ENCODE measurements at regions not wholly inside any gene's neighbourhood (a gene's known extent, or its start where the extent isn't known, plus 50 kb on each side); places are given as distances from the start of the nearest gene placed in this dataset.
"Not testable (repeated sequence)": the region's sequence is repeated elsewhere in the genome, so short reads cannot be mapped to it uniquely, and the experiment has no call there.

DNA sequence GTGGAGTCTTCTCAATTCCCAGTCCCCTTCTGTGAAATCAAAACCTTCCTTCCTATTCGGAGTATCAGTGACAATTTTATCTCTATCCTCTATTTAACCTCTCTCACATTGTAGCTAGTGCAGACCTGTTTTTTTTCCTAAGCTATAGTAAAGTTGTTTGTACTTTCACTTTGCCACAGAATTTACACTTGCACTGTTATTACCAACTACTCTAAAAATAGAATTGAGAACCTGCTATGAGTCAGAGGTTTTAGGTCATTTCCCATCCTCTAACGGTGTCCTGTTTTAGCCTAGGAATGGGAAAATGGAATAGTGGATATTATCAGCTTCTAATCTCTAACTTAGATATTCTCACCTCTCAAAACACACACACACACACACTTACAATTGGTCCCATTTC lies 862.7 kb downstream of the NCAM2 start:
- no peak for DNase-seq

DNA sequence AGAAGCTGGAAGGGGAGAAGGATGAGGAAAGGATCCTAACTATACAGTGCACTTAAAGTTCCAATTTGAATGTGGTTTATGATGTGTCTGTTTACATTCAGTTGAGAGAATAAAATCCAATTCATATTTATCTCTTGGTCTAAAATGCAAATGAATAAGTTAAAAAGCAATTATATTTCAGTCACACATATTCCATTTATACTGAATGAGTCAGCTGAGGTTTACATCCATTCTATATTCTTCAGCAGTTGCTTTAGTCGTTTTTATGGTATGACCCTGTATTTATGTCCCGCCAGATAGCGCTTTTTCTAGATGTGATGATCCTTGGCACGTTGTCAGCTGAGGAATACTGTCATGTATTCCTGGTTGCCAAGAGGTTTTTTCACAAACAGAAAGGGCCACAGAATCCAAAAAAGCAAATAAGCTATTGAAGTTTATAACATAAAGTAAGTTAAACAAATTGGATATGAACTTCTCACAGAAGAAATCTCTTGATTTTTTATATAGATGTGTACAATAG lies 866.2 kb downstream of the NCAM2 start:
- DNase-seq = no peak

DNA sequence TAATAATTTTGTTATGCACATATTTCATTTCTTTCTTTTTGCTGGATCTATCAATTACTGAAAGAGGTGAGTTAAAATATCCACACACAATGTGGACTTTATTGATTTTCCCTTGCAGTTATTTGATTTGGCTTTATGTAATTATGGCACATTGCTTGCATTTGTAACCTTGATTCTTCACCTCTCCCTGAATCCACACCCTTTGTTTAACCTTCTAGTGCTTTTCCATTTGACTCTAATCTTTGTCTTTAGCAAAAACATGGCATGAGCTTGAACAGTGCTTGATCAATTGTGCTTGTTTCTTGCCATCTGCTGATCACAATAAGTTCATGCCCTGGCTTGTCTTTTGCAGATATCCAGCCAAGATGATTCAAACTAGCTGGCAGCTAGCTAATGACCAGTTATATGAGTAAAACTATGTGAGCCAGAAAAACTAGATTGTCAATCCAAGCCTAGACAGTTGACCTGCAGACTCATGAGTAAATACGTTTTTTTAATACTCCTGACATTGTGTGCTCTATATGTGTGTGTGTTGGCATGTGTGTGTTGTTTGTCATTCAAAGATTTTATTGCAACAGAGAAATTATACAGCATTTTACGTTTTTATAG lies 899.2 kb downstream of the NCAM2 start:
- no peak for DNase-seq

DNA sequence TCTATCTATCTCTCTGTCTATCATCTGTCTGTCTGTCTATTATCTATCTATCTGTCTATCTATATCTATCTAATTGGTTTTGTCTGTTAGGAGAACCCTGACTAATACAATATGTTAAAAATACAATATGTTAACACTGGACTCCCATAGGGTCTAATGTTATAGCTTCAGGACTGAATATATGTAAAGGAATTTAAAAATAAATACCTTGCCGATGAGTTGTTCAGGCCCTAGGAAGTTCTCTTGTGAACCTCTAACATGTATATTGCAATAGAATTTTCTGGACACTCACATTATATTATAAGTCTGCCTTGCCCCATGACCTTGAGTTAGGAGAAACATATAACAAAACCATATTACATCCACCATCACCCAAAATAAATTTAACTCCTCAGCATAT lies 900.6 kb downstream of the NCAM2 start:
- no peak for DNase-seq

DNA sequence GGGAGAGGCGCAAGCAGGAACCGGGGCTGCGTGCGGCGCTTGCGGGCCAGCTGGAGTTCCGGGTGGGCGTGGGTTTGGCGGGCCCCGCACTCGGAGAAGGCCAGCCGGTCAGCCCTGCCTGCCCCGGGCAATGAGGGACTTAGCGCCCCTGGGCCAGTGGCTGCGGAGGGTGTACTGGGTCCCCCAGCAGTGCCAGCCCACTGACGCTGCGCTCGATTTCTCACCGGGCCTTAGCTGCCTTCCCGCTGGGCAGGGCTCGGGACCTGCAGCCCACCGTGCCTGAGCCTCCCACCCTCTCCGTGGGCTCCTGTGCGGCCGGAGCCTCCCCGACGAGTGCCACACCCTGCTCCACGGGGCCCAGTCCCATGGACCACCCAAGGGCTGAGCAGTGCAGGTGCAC lies 904.2 kb downstream of the NCAM2 start:
- DNase-seq = not testable (repeated sequence)

DNA sequence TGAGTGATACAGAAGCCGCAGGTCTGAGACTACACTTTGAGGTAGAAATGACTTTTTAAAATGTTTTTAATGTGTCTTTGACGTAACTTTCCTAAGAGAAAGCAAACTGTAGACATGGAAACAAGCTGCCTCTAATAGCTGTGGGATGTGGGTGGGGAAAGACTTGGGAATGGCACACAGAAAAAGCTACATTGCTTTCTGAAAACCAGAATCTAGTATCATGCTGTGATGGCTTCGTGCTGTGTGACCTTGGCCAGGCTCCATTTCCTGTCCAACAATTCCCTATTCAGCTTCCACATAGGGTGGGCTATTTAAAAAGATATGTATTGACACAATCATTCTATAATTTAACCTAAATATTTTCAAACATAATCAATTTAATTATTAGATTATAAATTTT lies 909.1 kb downstream of the NCAM2 start:
- DNase-seq = no peak

DNA sequence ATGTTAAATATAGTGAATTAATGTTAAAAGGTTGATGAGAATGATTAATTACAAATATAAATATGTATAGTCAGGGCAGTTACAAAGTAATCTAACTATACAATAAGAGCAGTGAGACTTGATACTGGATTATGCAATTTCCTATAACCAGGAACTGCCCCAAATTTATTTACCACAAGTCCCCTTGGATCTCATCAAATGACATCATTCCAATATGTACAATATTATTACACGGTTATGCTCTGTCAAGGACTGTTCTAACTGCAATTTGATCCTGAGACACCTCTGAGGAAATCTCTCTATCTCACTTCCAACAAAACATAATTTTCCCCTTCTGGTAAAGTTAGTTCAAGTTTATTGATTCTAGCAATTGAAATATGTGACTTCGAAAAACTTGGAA lies 917.6 kb downstream of the NCAM2 start:
- no peak for DNase-seq

DNA sequence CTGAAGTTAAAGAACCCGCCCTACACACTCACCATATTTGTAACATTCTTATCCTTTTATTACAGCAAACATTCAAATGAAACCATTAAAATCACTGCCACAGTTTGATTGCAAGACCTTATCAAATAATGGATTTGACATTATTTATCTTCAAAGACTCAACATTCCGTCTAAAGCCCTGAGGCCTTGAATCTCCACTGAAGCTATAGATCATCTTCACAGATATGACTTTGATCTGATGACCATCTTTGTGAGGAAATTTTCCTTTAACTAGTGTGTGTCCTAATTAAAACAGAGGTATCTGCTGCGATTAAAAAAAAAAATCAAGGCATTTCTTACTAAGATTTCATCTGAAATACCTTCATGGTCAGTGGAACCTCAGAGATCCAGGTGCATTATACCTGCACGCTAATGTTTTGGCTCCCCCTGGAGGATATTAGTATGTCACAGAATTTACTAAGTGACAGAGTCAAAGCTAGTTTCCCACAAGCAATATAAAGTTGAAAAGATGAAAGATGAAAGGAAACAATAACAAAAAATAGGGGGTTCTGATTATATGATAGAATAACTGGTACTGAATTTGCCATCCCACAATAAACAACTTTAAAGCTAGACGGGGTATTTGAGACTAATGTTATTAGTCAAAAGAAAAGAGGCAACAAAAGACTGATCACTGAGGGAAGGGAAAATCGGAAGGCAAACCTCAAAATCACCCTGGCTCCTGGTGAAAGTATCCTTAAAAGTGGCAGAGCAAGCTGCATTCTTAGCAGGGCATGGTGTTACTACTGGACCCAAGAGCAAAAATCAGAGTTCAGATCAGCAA lies 923.4 kb downstream of the NCAM2 start:
- no peak for DNase-seq

DNA sequence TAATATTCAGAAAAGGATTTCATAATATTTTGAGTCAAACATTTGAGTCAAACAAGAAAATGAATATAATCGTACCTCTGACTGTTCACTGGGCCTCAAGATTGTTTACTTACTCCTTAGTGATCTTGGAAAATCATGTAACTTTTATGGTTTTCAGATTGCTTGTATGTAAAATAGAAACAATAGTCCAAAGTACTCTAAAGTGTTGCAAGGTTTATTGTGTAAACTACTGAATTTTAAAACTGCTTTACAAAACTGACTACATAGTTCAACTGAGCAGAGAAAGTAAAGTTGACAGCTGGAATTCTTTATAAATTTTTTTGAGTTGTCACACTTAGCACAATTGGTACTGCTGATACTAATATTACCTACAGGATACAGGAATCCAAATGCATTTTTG lies 931.0 kb downstream of the NCAM2 start:
- no peak for DNase-seq

DNA sequence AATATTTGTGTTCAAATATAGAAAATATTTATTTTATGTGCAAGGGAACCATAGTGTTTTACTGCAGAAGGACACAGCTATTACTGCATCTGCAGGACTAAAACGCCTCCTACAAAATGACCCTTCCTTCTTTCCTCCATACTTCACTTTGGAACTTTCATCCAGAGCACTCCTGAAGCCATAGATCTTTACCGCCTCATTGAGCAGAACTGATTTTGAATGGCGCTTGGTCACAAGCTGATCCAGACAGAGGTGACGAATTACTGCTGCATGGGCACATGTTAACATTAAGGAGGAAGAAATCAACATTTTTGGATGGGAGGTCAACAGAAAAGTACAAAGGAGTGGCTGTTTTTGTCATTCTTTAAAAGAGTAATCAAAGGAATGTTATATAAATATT lies 931.6 kb downstream of the NCAM2 start:
- DNase-seq = no peak

DNA sequence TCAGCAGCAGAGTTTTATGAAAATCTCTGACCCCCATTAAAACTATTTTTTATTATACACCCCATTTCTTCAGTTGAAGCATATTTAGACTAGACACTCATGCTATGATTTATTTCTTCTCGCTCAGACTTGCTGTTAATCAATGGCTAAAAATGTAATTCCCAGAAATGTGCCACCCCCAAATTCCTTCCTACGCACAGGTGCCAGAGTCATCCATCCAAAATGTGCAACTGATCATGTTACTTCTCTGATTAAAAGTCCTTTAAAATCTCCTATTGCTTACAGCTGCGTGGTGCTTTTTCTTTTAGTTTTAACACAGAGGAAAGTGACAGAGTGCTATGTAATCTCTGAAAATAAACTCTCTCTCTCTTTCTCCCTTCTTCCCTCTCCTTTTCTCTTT lies 954.4 kb downstream of the NCAM2 start:
- DNase-seq = no peak

DNA sequence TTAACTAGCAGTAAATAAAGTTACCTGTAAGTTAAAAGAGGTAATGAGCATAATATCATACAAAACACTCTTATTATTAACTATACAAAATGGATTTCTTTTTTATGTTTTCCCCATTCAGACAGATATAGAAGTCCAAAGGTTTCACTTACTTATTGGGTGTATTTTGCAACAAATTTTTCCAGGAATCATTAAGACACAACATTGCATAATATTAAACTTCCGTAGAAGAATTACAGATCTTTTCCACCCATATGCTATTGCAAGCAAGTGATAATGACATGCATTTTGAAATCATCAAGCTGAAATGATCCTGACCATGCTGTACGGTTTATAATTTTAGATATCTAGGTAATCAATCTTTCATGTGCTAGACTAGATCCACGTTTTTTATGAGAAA lies 957.0 kb downstream of the NCAM2 start:
- DNase-seq = no peak

DNA sequence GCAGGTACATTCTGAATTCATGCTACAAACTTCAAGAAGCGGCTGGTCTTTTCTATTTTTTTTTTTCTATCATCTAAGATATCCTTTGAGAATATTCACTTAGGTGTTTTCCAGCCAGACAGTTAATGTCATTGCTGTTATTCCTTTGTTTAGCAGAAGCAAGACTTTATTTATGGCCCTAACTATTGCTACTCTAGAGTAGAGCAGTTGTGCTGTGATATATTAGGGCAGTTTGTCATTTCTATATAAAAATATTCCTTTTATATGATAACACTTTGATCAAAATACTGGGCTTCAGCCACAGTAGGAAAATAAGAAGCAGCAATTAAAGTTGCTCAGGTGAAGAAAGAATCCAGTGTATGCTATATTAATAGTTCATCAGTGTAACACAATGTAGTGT lies 959.3 kb downstream of the NCAM2 start:
- DNase-seq = no peak

DNA sequence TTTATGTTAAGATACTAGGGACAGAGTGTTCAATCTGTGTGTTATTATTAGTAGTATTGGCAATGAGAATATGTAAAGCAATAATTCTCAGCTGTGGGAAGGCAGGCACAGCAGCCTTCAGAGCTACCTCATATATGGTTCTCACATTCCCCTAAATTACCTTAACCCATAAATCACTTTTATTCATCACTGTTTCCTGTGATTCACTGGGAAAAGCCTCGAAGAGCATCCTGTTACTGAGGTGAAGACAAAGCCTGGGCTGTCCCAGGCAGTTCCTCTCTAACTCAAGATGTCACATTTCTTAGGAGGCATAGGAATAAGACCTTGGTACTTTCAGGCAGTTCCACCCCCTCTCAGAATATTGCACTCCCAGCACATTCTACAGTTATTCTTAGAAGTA lies 965.7 kb downstream of the NCAM2 start:
- no peak for DNase-seq

DNA sequence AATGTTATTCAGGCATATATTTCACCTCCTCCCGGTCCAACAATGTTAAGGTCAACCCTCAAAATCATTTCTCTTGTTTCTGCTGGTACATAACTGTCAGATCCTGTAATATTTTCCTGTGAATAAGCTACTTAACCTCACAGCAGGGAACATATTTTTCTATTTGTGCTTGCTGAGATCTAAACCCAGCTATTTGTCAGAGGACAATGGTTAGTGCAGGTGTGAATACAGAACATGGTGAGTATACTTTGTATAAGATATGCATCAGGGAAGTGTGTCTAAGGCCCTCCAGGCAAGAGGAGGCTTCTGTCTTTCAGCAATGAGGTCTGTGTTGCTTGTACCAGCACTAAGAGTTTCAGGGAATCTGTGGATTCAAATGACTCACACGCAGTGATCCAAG lies 970.6 kb downstream of the NCAM2 start:
- no peak for DNase-seq

DNA sequence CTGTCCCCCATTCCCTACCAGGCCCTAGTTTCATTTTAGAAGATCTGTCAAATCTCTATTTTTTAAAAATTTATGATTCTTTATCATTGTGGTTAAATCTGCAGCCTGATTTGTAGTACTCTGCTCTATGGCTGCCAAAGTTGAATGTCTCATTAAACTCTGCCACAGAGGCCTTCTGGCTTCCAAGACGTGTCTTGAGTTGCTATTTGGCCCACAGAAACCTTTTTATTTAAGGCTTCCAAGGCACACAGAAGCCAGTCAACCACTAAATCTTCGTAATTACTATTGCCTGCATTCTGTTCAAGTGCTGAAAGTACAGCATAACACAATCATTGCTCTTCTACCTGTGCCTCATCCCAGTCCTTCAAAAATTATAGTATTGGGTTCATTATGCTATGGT lies 971.0 kb downstream of the NCAM2 start:
- no peak for DNase-seq

DNA sequence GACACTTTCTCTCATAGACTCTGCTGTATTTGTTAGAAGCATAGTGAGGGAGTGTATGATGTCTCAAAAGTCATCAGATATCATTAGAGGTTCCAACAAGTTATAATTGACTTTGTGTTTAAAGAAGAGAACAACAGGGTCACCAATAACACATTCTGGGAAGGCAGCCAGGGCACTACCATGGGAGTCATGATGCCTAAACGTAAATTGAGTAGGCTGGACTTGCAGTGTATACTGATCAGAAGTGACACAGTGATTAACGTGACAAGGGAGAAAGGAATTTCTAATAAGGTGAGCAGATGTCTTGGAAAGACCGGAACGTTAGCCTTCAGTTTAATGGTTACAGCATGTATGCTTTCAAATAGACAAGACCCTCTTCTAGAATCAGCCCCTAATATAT lies 973.2 kb downstream of the NCAM2 start:
- DNase-seq = no peak

DNA sequence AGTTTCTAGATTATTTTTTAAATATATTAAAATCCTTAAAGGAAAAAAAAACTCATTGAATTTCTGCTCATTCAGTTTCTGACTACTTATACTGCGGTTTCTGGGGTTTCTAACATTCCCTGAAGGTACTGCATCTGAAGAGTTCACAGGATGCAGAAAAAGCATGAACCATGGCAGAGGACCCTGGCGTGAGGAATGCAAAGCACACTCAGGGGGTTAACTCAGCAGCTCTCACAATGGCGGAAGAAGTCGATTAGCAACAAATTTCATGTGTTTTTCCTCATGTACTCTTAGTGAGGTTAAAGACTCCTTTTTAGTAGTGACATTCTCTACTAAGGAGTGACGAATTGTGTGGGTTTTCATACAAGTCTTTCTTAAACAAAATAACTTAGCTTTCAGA lies 975.6 kb downstream of the NCAM2 start:
- no peak for DNase-seq

DNA sequence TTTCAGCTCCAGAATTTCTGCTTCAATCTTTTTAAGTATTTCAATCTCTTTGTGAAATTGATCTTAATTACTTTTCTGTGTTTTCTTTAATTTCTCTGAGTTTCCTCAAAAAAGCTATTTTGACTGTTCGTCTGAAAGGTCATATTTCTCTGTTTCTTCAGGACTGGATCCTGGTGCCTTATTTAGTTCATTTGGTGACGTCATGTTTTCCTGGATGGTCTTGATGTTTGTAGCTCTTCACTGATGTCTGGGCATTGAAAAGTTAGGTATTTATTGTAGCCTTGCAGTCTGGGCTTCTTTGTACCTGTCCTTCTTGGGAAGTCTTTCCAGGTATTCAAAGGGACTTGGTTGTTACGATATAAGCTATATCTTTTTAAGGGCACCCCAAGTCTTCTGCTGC lies 998.7 kb downstream of the NCAM2 start:
- no peak for DNase-seq

DNA sequence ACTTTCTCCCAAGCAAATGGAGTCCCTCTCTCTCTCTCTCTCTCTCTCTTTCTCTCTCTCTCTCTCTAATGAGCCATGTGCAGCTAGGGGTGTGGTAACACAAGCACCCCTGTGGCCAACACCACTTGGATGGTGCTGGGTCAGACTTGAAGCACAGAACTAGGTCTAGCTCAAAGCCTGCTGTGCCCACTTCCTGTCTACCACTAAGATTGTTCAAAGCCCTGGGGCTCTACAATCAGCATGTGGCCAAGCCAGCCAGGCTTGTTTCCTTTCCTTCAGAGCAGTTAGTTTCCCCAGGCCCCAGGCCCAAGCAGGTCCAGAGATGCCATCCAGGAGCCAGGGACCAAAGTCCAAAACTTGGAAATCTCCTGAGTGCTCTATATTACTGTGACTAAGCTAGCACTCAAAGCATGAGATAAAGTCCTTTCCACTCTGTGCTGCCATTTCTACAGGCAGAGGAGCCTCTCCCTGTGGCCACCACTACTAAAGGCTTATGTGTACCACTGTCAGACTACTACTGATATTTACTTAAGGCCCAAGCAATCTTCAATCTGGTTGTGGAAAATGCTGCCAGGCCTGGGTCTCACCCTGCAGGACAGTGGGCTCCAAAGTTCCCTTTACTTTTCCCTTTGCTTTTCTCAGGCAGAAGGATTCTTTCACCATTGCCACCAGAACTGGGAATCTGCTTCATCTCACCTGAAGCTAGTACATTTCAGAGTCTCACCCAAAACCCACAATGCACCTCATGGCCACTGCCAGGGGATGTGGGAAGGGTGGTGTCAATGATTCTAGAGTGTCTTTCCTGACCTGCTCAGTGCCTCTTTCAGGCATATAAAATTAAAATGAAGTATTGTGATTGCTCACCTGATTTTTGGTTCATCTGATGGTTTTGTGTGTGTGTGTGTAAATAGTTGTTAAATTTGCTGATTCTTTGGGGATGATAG lies 999.5 kb downstream of the NCAM2 start:
- no peak for DNase-seq

DNA sequence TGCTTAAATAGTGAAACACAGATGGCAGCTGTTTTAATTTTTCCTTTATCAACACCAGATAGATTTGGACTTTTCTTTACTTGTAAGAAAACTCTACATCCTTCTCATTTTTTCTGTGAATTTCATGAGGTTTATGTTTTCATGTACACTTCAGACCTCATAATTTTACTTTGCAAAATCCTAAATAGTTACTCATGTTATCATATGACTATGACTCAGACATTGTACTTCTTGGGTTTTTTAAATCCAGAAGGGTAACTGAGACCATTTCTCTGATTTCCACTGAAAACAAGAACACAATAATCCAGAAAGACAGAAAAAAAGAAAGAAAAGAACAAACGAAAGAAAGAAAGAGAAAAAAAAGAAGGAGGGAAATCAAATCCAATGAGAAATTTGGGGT lies 1021.6 kb downstream of the NCAM2 start:
- no peak for DNase-seq

DNA sequence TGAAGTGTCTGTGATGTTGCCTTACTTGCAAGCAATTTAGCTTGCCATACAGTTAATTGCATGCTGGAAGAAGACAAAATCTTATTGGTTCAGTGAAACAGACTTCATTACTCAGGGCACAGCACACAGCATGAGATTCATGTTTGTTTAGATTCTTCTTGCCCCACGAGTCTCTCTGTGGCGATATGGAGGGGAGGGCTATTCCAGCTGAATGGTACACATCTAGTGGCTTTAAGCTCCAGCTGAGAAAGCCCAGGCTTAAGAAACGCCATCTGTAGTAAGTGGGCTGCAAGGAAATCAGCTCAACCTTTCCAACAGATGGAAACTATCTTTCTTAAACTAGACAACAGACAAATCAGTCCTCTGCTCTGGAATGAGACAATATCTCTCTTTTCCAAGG lies 1022.0 kb downstream of the NCAM2 start:
- no peak for DNase-seq

DNA sequence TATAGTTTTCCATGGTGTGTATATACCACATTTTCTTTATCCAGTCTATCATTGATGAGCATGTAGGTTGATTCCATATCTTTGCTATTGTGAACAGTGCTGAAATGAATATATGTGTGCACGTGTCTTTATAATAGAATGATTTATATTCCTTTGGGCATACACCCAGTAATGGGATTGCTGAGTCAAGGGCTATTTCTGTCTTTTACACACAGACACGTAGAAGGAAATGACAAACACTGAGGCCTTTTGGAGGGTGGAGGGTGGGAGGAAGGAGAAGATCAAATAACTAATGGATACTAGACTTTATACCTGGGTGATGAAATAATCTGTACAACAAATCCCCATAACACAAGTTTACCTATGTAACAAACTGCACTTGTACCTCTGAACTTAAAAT lies 1025.7 kb downstream of the NCAM2 start:
- not testable (repeated sequence) for DNase-seq

DNA sequence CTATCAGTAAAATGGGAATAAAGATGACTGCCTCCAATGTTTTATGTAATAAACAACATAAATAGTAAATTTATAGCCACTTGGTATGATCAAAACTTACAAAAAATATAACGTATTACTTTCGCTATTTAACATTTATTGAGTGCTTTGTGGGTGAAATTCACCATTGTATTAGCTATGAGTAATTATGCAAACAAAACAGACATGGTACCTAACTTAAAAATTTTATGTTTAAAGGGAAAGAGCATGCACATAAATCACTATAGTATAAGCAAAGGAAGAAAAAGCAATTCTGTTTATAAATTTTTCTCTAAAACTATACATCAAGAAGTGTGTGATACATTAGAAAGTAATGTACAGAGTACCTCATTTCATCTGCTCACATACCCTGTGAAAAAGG lies 1046.2 kb downstream of the NCAM2 start:
- no peak for DNase-seq
